Activated CD4-positive, alpha-beta T cell treated with anti-CD3 and anti-CD28 coated beads, Interleukin-2, Interleukin-4, amounts not matched to agents 100 ng/mL and 50 ng/mL, durations not matched to agents 16 hours and 8 hours (primary cell): ENCODE measurements at regions not wholly inside any gene's neighbourhood (a gene's known extent, or its start where the extent isn't known, plus 50 kb on each side); places are given as distances from the start of the nearest gene placed in this dataset.
"Not testable (repeated sequence)": the region's sequence is repeated elsewhere in the genome, so short reads cannot be mapped to it uniquely, and the experiment has no call there.

Experiments used
- DNase-seq: peaks from one replicate; pipeline ENCODE4 v3.0.0-alpha.2; 2020; ENCODE audit warnings: low spot score

DNA sequence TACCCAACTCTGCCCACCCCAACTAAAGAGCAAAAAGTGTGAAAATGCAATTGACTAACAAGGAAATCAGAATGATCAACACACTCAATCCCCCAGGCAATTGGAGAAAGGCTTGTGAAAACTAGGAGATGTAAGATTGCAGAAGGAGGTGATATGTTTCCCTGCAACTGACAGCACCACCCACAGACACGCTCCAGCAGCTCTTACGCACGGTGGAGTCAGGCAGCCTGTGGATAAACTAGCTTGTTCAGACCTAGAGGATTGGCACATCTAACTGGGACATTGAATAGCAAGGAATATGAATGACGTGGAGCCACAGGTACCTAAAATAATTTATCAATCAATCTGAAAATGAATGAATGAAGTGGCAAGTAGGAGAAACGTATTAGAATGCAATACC lies 125.7 kb upstream of the MYO3A start:
- no peak for DNase-seq

DNA sequence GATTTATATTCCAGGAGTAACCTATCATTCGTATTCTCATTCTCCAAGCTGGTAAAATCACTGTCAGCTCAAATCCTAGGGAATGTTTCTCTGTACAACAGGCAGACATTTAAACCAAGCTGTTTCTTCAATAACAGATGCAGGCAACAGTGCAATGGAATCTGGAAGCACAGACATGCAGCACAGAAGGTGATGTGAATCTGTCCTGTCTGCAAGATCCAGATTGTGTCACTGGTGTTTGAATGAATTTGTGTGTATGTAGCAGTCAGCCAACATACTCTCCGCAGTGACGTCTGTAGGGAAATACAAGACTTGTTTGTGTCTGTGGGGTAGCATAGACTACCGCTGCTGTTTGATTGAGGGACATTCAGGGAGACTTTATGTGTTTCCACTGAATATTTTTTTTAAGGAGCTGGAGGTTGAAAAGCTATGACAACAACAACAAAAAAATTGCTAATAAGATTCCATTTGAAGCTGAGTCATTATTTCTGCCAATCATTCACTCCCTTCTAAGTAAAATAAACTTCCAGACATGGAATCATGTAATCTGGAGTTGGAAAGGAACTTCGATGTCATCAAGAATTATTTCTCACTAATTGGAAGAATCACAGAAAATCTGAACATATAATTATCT lies 122.9 kb upstream of the MYO3A start:
- no peak for DNase-seq

DNA sequence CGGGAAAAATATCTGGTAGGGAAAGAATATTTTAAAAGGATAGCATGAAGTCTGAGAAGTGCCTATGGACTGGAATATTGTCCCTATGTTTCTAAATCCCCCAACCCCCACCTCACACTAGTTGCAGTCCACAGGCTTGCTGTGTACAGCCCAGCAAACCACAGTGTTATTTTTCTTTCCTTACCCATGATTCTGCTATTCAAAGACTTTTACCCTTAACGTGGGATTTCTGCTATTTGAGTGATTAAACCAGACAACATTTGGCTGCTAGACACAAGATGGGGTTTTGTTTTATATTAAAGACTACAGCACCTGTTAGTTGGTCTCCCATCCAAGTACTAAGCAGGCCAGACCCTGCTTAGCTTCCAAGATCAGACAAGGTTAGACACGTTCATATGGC lies 120.5 kb upstream of the MYO3A start:
- DNase-seq: no peak

DNA sequence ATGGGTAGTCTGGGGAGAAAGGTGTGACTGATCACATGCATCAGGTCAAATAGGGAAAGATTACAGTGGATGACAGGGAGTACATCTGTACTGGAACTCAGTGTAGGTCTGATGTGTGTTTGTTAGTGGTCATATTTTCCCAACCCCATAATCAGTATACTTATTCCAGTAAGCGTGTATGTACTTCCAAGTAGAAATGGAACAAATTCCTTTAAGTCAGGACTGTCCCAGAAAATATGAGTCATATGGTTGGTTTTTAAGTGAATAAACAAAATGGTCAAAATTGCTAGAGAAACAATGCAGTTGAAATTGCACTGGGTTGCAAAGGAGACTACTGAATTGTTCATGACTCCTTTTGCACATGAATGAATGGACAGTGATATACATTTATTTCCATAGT lies 118.8 kb upstream of the MYO3A start:
- DNase-seq: no peak

DNA sequence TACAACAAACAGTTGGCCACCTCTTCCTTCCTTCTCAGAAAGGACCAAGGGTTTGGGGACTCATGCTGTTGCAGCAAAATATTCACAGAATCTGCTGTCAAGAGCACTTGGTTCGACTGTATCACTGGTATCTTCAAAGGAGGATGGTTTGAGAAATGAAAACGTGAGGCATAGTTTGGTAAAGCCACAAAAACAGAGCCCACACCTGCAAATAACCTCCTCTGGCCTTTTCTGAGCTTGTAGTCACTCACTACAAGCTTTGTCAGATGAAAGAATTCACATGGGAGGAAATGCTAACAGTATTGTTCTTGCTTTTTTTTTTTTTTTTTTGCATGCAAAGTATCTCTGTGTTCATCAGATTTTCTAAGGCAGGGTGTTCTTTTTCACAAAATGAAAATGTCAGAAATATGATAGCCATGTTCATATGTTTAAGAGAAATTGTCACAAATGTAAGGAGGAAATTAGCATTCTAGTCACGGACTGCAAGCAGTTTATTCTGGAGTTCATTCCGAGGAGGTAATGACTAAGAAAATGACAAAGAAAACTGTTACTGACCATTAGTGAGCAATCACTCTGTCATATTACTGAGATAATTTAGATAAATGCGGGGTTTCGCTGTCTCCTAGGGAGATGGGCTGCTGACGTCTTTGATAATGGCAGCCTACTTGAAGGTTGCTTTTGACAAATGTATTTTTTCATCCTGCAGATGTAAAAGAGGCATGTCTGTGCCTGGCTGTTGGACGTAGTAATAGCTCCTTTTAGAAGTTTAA lies 117.8 kb upstream of the MYO3A start:
- DNase-seq: no peak

DNA sequence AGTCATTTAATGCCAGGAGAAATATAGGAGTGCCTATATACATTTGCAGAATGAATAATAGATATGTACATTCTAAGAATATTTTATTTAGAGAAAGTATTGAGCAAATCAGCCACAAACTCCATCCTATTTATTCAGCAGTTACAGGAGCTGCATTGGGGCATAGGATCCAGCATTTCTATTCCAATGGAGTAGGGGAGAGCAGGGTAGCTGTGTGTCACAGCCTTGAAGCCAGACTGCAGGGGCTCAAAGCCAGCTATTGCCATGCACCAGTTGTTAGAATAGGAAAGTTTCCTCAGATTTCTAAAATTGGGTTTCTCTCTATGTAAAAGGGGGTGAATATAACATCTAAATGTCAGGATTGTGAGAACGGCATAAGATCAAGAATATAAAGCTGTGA lies 116.8 kb upstream of the MYO3A start:
- DNase-seq: no peak

DNA sequence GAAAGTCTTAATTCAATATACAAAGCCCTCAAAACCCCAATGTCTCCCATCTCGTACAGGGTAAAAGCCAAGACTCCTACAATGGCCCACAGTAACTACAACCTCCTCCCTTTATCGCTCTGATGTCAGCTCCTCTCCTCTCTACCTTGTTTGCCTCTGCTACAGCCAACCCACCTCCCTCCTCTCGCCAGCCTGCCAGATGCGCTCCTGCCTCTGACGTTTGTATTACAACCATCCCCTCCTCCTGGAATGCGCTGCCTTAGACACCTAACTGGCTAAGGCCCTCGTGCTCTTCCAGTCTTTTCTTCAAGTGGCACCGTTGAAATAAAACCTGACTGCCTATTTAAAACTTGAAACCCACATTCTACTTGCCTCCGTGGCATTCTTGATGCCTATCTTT lies 115.3 kb upstream of the MYO3A start:
- DNase-seq: no peak

DNA sequence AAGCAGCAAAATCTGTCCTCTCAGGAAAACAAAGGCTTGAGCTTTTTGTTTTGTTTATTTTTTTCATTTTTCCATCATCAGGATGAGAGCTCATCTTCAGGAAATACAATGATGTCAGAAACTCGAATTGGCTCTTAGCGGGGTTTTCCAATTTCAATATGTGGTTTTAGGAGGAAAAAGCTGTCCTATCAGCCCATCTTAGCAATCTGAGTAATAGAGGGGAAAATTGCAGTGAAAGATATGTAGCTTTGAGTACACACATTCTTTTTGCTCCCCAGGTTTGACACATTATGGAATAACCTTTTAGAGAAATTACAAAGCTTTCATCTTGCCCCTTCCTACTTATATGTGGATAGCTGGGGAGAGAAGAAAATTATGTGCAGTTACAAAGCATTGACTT lies 113.6 kb upstream of the MYO3A start:
- no peak for DNase-seq

DNA sequence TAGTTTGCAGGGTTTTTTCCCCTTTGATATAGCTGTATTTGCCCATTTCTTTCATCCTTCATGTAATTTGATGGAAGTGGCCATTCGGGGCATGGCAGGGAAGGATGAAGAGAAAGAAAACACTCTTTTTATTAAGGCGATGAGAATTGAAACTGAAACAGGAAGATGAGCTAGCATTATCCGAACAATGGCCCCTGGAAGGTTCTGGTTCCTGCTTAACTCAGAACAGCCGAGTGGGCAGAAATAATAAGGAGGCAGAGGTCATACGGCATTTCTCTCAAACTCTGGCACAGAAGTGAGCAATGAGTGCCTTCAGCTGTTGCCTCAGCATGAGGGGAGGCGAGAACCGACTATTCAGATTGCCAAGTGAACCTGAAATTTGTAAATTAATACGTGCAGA lies 113.2 kb upstream of the MYO3A start:
- no peak for DNase-seq

DNA sequence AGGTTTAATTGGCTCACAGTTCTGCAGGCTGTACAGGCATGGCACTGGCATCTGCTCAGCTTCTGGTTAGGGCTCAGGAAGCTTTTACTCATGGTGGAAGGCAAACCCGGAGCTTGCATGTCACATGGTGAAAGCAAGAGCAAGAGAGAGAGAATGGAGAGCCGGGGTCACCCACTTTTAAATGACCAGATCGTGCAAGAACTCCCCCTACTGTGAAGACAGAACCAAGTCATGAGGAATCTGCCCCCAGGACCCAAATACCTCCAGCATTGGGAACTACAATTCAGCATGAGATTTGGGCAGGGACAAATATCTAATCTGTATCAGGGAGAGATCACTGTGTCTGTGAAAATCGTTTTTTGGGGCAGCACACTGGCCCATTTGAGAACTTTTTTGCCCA lies 110.0 kb upstream of the MYO3A start:
- no peak for DNase-seq

DNA sequence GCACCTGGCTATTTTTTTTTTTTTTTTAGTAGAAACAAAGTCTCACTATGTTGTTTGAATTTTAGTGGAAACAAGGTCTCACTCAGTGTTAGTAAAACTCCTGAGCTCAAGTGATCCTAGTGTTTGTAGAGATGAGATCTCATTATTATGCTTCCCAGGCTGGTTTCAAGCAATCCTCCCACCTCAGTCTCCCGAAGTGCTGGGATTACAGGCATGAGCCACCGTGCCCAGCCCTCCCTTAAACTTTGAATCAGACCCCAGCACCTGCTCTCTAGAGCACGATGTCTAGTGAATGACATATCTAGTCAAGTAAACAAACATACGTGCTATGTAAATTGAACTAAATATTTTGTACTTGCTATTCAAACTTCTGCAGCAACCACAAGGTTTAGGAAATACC lies 105.6 kb upstream of the MYO3A start:
- no peak for DNase-seq

DNA sequence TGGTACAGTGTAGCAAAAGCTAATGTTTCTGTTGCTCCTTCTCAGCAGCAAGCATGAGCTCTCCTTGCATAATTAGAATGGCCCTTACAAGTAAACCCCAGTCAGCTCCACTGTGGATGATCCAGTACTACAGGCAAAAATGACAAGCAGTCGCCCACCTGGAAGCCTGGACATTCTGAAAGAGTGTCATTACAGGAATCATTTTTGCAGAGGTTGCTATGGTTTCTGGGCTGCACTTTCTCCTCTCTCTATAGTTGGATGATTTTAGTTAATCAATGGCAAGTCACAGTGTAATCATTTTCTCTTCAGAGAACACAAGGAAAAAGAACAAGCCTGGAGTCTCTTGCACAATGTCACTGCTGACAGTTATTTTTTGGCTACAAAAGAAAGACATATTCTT lies 102.9 kb upstream of the MYO3A start:
- DNase-seq: no peak

DNA sequence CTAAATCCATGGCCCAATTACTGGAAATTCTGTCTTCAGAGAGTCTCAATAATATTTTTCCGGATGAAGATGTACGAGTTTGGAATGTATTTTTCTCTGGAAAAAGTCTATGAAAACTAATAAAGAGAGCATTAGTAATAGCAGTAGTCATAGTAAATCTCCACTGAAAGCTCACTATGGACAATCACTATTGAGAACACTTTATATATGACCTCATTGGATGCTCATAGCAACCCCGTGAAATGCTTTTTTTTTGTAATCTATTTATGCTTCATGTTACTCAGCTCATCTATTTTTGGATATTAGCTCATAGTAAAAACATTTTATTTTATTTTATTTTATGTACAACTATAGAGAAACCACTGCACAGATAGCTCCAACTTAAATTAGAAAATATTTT lies 94.3 kb upstream of the MYO3A start:
- no peak for DNase-seq

DNA sequence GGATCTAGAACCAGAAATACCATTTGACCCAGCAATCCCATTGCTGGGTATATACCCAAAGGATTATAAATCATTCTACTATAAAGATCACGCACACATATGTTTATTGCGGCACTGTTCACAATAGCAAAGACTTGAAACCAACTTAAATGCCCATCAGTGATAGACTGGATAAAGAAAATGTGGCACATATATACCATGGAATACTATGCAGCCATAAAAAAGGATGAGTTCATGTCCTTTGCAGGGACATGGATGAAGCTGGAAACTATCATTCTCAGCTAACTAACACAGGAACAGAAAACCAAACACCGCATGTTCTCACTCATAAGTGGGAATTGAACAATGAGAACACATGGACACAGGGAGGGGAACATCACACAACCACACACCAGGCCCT lies 93.2 kb upstream of the MYO3A start:
- DNase-seq: not testable (repeated sequence)

DNA sequence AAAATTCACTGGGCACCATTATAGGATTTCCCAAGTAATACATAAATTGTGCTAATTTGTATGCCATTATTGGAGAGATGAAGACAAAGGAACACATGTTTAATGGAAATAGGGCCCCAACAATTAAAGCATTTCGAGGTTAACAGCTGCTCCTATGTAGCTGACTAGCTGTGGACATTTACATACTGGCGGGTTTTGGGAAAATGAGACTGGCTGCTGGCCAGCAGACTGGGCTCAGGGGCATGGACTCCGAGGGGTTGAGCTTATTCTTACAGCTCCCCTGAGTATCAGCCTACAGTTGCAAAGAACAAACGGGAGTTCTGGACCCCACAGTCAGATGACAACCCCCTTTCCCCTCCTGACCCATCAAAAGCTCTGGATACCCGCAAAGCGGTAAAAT lies 91.9 kb upstream of the MYO3A start:
- DNase-seq: no peak

DNA sequence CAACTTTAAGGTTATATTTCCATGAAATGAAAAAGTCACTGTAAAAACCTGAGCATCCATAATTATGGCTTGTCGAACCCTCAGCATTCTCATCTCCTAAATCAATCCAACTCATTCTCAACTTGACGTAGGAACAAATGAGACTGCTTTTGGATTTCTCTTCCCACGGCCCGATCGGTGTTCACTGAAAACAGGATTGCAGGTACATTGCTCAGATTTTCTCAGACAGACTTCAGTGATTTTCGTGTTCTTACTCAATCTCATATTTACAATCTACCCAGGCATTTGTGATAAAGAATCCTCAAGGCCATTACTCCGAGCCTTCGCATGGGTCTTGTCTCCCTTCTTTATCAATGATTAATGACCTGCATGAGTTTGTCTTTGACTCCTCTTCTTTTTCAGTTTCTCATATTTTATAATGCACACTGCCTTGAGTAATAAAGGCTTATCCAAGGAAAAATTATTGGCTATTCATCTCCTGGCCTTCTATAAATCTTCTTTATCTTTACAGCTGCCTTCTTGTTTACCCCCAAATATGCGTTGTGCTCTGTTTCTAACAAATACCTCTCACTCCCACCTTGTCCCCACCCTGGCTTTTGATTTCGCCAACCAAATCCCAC lies 90.4 kb upstream of the MYO3A start:
- no peak for DNase-seq

DNA sequence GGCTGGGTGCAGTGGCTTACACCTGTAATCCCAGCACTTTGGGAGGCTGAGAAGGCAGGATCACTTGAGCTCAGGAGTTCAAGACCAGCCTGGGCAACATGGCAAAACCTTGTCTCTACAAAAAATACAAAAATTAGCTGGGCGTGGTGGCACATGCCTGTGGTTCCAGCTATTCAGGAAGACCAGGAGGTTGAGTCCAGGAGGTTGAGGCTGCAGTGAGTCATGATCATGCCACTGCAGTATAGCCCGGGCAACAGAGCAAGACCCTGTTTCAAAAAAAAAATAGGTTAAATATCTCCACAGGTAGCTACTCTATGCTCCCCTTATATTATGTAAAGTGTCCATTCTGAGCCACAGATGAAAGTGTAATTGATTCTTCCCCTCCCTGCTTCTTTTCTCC lies 89.3 kb upstream of the MYO3A start:
- not testable (repeated sequence) for DNase-seq

DNA sequence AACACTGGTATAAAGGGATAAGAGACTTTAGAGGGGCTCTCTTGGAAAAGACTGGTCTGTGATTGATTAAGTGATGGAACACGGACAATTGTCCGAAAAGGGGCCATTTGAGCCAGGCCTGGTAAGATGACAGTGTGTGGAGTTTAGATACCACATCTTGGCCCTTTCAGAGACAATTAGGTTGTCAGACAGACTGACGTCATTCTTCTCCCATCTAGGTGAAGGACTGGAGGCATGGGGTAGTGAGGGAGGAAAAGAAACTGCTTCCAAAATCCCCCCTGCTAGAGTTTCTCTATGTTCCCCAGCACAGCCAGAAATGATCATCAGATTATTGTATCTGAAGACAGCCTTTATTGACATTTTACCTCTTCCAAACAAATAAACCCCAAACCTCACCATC lies 84.8 kb upstream of the MYO3A start:
- DNase-seq: no peak

DNA sequence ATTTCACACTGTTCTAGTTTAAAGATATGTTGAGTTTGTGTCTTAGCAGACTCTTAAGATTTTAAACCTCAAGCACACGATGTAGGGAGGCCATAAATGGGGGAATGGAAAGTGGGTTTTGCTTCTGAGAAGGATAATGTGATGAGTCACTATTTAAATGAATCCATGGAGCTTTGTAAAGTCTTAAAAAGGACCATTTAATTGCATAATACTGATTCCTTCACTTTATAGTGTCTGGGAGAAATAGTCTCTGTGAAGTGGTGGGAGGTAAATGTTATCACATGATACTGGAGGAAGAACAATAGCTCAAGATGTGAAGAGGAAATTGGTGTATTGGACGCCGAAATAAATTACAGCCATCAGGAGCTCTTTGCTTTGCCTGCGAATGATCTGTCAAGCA lies 84.0 kb upstream of the MYO3A start:
- DNase-seq: no peak

DNA sequence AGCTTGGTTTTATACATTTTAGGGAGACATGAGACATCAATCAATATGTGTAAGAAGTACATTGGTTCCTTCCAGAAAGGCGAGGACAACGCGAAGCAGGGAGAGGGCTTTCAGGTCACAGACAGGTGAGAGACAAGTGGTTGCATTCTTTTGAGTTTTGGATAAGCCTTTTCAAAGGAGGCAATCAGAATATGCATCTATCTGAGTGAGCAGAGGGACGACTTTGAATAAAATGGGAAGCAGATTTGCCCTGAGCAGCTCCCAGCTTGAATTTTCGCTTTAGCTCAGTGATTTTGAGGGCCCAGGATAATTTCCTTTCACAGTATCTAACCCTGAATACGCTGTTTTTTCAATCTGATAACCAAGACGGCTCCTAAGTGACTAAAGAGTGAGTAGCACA lies 82.5 kb upstream of the MYO3A start:
- DNase-seq: no peak

DNA sequence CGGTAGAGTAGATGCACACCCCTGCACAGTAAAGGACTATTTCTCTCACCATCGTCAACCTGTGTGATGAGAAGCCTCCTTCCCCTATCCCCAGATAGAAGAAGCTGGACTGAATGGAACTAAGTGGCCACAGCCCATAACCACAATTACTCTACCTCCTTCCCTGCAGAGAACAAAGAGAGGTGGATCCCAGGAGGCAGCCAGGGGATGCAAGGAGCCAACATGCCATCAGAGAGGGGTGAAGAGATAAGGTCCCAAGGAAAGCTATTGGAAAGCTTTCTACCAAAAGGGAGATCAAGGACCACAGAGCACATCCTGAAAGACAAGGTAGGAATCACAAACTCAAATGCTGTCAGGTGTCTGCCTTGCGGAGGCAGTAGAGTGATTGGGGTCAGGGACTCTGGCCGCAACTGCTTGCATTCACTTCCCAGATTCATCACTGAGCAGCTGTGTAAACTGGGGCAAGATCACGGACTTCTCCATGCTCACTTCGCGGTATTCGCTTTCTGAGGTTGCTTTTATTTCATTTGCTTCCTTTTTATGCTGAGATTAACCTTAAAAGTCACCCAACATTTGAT lies 81.6 kb upstream of the MYO3A start:
- DNase-seq: no peak

DNA sequence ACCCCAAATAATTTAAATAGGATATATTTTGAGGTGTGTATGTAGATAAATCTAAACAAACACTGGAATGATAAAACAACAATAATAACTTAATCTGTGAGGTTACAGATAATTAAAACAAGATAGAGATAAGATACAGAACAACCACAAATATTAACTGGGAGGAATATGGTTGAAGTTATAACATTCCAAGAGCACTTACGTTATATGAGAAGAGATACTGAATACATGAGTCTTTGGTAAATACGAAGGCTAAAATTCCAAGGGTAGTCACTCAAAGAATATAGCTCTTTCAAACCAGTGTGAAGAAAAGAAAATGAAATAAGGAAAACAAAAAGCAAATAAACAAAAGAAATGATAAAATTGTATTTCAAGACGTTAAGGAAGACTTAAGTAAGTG lies 76.0 kb upstream of the MYO3A start:
- DNase-seq: no peak

DNA sequence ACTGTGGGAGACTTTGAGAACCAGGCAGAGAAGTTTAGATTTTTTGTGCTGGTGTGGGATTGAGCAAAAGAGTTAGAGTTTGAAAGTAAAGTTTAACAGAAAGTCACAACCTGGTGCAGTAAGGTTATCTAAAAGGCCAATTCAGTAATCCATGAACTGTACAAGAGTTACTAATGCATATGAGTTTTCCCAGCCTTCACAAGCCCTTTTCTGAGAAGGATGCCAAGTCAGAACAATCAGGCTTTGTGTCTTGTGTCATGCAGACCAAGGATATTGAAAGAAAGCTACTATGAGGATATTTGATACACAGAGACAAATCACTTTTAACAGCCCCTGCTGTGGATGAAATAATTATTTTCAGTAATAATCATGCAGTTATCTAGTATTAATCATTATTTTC lies 68.8 kb upstream of the MYO3A start:
- DNase-seq: no peak
